SU-DHL-6 (cell line): ENCODE measurements at regions not wholly inside any gene's neighbourhood (a gene's known extent, or its start where the extent isn't known, plus 50 kb on each side); places are given as distances from the start of the nearest gene placed in this dataset.

Experiments
- H2AFZ ChIP-seq: fragments of 200-600 bp; sonication (generic); 2 replicates; pipeline ENCODE4 v1.6.1; 2014; ENCODE audit warnings: low read depth, mild to moderate bottlenecking, moderate library complexity, mixed read lengths, antibody characterized with exemption, low read length; ENCODE audit not compliant: severe bottlenecking
- H3F3A ChIP-seq: fragments of 200-600 bp; shearing (Covaris generic); 2 replicates; pipeline ENCODE4 v1.6.0; 2016; ENCODE audit warnings: antibody characterized with exemption, mild to moderate bottlenecking; ENCODE audit not compliant: insufficient read depth
- H3K27ac ChIP-seq: fragments of 200-600 bp; sonication (generic); 2 replicates; pipeline ENCODE4 v1.5.1; 2016; ENCODE audit warnings: low read depth, mild to moderate bottlenecking, low read length, moderate library complexity, mixed read lengths
- H3K27me3 ChIP-seq: fragments of 200-600 bp; sonication (generic), shearing (Covaris generic); 2 replicates; pipeline ENCODE4 v1.6.0; 2014; ENCODE audit warnings: mild to moderate bottlenecking, low read length
- H3K36me3 ChIP-seq: fragments of 200-600 bp; sonication (generic); 2 replicates; pipeline ENCODE4 v1.6.1; 2014; ENCODE audit warnings: mild to moderate bottlenecking, low read length, mixed read lengths
- H3K4me2 ChIP-seq: fragments of 300-600, 200-600 bp; shearing (Covaris generic), sonication (generic); 2 replicates; pipeline ENCODE4 v1.6.0; 2014; ENCODE audit warnings: low read length, low read depth, mild to moderate bottlenecking; ENCODE audit not compliant: poor library complexity, severe bottlenecking
- H3K4me3 ChIP-seq: fragments of 200-600 bp; sonication (generic); 2 replicates; pipeline ENCODE4 v1.5.1; 2014; ENCODE audit warnings: antibody characterized with exemption, low read length, mild to moderate bottlenecking, mixed read lengths; ENCODE audit not compliant: insufficient read depth, poor library complexity, severe bottlenecking
- H3K79me2 ChIP-seq: fragments of 200-600 bp; sonication (generic); 2 replicates; pipeline ENCODE4 v1.6.1; 2014; ENCODE audit warnings: mild to moderate bottlenecking, low read length, moderate library complexity; ENCODE audit not compliant: insufficient read depth
- H3K9ac ChIP-seq: fragments of 200-600 bp; sonication (generic); 2 replicates; pipeline ENCODE4 v1.7.0; 2014; ENCODE audit warnings: mild to moderate bottlenecking, low read length
- H3K9me2 ChIP-seq: fragments of 200-600 bp; sonication (generic); replicated peaks from 2 replicates; pipeline ENCODE4 v1.6.1; 2014; ENCODE audit warnings: low read length; ENCODE audit not compliant: insufficient read depth
- H3K9me3 ChIP-seq: fragments of 200-600 bp; sonication (generic); 2 replicates; pipeline ENCODE4 v1.6.1; 2014; ENCODE audit warnings: low read length, mixed read lengths; ENCODE audit not compliant: insufficient read depth
- H4K20me1 ChIP-seq: fragments of 200-600 bp; sonication (generic); 2 replicates; pipeline ENCODE4 v1.6.1; 2014; ENCODE audit warnings: low read depth, mild to moderate bottlenecking, antibody characterized with exemption, low read length, moderate library complexity, mixed read lengths
- CTCF ChIP-seq: fragments of 200-600 bp; sonication (generic); IDR thresholded peaks from one replicate; pipeline ENCODE4 v1.5.1; 2017; ENCODE audit warnings: antibody characterized with exemption, mild to moderate bottlenecking, low read length, moderate library complexity; ENCODE audit not compliant: insufficient read depth, poor library complexity, severe bottlenecking
- EZH2phosphoT487 ChIP-seq: fragments of 200-600 bp; sonication (generic), shearing (Covaris generic); conservative IDR thresholded peaks from 2 replicates; pipeline ENCODE4 v1.6.1; 2018; ENCODE audit warnings: mild to moderate bottlenecking, antibody characterized with exemption, low read length, moderate library complexity, mixed read lengths

- Histone ChIP-seq H4K20me1 (no peaks in the 10 kb centered on the region), H3K9me3 (no peaks in the 10 kb centered on the region), H3K36me3 (no peaks in the 10 kb centered on the region), H2AFZ (no peak overlapping the region), H3K9ac (no peak overlapping the region), H3K9me2 (no peaks in the 10 kb centered on the region), H3K27ac (no peak overlapping the region), H3K27me3 (no peaks in the 10 kb centered on the region), H3K4me2 (no peak overlapping the region), H3F3A (no peaks in the 10 kb centered on the region), H3K79me2 (no peaks in the 10 kb centered on the region), H3K4me3 (no peak overlapping the region)
- TF ChIP-seq EZH2phosphoT487 (no peak), CTCF (no peak)
These were observed 69.5 kb upstream of the IL6 start for GRCh38 chr7:22657479-22657878.

- Histone ChIP-seq H3F3A (no peaks in the 10 kb centered on the region), H3K9me3 (no peaks in the 10 kb centered on the region), H3K79me2 (no peaks in the 10 kb centered on the region), H3K4me3 (no peak overlapping the region), H3K27ac (no peak overlapping the region), H3K4me2 (no peak overlapping the region), H3K9ac (no peak overlapping the region), H3K27me3 (no peaks in the 10 kb centered on the region), H3K9me2 (no peaks in the 10 kb centered on the region), H2AFZ (no peak overlapping the region), H4K20me1 (no peaks in the 10 kb centered on the region), H3K36me3 (no peaks in the 10 kb centered on the region)
- TF ChIP-seq EZH2phosphoT487 = no peak
- no peak for TF ChIP-seq CTCF
These were observed 71.2 kb upstream of the IL6 start for GRCh38 chr7:22655781-22656180.

- Histone ChIP-seq H3K27me3 (no peaks in the 10 kb centered on the region), H3K79me2 (no peaks in the 10 kb centered on the region), H3K36me3 (no peaks in the 10 kb centered on the region), H3K9me3 (no peaks in the 10 kb centered on the region), H3K9me2 (no peaks in the 10 kb centered on the region), H3K4me3 (no peak overlapping the region), H4K20me1 (no peaks in the 10 kb centered on the region), H3F3A (no peaks in the 10 kb centered on the region), H3K9ac (no peak overlapping the region), H2AFZ (no peak overlapping the region), H3K27ac (no peak overlapping the region), H3K4me2 (no peak overlapping the region)
- no peak for TF ChIP-seq CTCF
These were observed 72.2 kb upstream of the IL6 start for GRCh38 chr7:22654831-22655230.

- Histone ChIP-seq H3K27me3 (no peaks in the 10 kb centered on the region), H4K20me1 (no peaks in the 10 kb centered on the region), H3K36me3 (no peaks in the 10 kb centered on the region), H3K9me3 (no peaks in the 10 kb centered on the region), H3K9me2 (no peaks in the 10 kb centered on the region), H3F3A (no peaks in the 10 kb centered on the region), H3K79me2 (no peaks in the 10 kb centered on the region), H3K4me3 (no peak overlapping the region), H2AFZ (no peak overlapping the region), H3K9ac (no peak overlapping the region), H3K4me2 (no peak overlapping the region), H3K27ac (no peak overlapping the region)
- TF ChIP-seq CTCF (no peak), EZH2phosphoT487 (no peak)
These were observed 73.0 kb upstream of the IL6 start for GRCh38 chr7:22653951-22654350.
